ENCODE measurements at regions not wholly inside any gene's neighbourhood (a gene's known extent, or its start where the extent isn't known, plus 50 kb on each side); places are given as distances from the start of the nearest gene placed in this dataset.

DNA sequence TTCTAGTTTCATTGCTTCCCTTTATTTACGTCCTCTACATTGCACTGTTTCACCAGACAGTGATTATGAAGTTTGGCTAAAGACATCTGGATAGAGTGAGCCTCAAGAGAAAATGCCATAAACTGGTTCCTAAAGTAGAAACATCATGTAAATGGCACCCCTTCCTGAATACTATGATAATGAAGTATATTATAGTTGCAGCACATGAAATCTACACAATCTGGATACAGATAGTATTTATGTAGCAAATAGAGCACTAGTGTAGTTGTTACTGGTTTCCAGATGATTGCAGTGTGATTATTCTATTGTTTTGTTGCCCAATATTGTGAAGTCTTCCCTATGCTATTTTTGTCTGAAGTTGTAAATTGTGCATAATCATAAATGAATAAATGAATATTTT lies 2786.9 kb upstream of the PCDH20 start:
- POLR2A ChIA-PET, result no interaction called here
- no peak for DNase-seq (ENCODE audit: extremely low spot score)
- CTCF ChIA-PET, result interaction anchor here (1.2 kb wide), 1 partner anchor 15 kb away, joined by 4 read pairs; no protein-coding TSS in a partner anchor
- TF ChIP-seq, protein P1, sequence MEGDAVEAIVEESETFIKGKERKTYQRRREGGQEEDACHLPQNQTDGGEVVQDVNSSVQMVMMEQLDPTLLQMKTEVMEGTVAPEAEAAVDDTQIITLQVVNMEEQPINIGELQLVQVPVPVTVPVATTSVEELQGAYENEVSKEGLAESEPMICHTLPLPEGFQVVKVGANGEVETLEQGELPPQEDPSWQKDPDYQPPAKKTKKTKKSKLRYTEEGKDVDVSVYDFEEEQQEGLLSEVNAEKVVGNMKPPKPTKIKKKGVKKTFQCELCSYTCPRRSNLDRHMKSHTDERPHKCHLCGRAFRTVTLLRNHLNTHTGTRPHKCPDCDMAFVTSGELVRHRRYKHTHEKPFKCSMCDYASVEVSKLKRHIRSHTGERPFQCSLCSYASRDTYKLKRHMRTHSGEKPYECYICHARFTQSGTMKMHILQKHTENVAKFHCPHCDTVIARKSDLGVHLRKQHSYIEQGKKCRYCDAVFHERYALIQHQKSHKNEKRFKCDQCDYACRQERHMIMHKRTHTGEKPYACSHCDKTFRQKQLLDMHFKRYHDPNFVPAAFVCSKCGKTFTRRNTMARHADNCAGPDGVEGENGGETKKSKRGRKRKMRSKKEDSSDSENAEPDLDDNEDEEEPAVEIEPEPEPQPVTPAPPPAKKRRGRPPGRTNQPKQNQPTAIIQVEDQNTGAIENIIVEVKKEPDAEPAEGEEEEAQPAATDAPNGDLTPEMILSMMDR (IDR thresholded peaks at IDR 0.05; ENCODE audit: control extremely low read depth, extremely low read depth, low read depth, missing control alignments), result no peak

DNA sequence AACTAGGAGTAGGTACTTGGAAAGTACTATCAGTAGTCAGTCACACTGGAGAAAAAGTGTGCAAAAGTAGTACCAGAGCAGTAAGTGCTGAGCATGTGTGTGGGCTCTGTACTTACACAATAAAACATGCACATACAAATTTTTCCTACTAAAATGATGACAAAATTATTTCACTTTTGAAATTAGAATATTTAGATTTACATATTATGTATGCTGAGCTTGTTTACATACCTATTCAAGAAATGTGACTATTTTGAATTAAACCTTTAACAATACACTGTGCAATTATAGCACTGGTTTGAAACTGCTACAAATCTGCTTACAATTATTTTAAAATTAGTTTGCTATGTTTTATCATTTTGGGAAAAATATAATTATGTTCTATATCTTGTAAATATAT lies 2781.6 kb upstream of the PCDH20 start:
- POLR2A ChIA-PET, result no interaction called here

DNA sequence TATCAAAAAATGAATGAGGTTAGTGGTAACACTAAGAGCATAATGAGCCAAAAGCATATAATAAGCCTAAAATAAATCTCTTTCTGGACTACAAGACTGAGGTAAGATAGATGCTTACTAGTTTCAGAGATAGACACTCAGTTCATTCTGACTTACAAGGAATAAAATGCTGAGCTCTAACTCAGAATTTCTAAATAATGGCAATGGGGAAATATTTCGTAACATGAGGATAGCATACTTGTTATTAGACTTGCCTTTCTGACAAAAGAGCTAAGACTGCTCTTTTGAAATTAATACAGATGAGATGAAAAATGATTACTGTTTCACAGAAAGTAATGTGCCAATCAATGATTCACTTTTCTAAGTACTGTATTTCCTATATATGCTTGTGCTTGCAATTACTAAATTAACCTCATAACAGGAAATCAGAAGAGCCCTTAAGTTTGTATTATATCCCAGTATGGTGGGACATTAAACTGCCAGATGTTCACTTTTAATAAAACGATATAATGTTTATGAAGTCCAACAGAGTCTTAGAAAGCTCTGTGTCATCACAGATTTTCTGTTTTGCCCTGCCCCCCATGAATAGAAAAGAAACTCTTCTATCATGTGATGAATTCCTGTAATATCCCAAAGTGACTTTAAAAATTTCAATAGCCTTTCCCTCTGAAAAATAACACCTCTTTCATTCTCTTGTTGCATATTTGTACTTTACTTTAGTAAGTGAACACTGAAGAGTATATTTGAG lies 2771.0 kb upstream of the PCDH20 start:
- ChIA-PET POLR2A (no interaction called here), CTCF (interaction anchor here (1.3 kb wide), 1 partner anchor 15 kb away, joined by 4 read pairs; no protein-coding TSS in a partner anchor)
- no peak for DNase-seq (ENCODE audit: extremely low spot score)
- TF ChIP-seq, protein P1 (IDR thresholded peaks at IDR 0.05; ENCODE audit: control extremely low read depth, extremely low read depth, low read depth, missing control alignments), result no peak

More for the DNA sequence above, 2781.6 kb upstream of the PCDH20 start:
- no peak for DNase-seq (ENCODE audit: extremely low spot score)
- CTCF ChIA-PET, result no interaction called here
- TF ChIP-seq, protein P1 (IDR thresholded peaks at IDR 0.05; ENCODE audit: control extremely low read depth, extremely low read depth, low read depth, missing control alignments), result no peak

DNA sequence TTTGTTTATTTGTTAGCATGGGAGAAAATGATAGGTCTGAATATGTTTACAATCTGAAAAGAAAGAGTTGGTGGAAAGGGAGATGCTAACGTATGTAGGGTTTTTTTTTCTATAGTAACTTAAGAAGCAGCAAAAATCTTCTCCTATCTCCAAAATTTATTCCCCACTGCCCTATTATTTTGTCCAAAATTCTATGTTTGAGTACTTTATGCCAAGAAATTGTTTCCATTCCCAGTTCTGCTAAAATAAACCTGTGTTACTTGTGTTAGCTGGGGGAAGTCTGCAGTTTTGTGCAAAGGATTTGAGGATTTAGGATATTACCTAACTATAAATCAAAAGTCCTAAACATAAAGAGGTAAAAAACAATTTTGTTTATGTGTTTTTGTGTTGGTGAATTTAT lies 2770.4 kb upstream of the PCDH20 start:
- DNase-seq (ENCODE audit: extremely low spot score), result no peak
- ChIA-PET POLR2A (no interaction called here), CTCF (no interaction called here)
- TF ChIP-seq, protein P1 (IDR thresholded peaks at IDR 0.05; ENCODE audit: control extremely low read depth, extremely low read depth, low read depth, missing control alignments), result no peak

DNA sequence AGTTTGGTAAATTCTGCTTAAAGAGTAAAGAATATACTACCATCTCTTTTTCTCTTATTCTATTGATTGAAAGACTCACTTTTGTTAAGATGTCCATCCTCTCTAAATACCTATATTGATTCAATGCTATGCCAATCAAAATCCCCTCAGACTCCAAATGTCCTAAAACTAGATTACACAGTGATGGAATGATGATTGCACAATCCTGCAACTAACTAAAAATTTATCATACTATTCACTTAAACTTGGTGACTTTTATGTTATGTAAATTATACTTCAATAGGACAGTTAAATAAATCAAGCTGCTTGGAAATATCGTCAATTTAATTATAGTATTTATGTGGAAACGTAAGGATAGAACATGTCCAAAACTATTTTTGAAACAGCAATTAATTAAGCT lies 2765.1 kb upstream of the PCDH20 start:
- TF ChIP-seq, protein P1 (IDR thresholded peaks at IDR 0.05; ENCODE audit: control extremely low read depth, extremely low read depth, low read depth, missing control alignments), result no peak
- ChIA-PET POLR2A (no interaction called here), CTCF (no interaction called here)
- no peak for DNase-seq (ENCODE audit: extremely low spot score)

DNA sequence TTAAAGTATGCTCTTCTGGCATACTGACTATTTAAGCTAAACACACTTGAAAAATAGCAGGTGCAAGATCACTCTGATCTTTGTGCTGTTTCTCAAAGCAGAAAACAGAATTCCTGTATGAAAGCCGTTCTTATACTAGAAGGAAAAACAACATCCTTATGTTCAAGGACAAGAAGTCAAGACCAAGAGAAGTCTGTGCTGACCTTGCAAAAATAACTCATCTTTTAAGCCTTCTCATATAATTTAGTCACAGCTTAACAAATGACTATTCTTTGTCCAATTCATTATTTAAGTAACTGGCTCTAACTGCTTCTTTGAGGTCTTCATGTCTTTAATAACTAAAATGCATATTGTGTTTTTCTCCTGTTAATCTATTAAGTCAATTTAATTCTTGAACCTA lies 2750.2 kb upstream of the PCDH20 start:
- TF ChIP-seq, protein P1 (IDR thresholded peaks at IDR 0.05; ENCODE audit: control extremely low read depth, extremely low read depth, low read depth, missing control alignments), result no peak
- DNase-seq (ENCODE audit: extremely low spot score), result no peak
- CTCF ChIA-PET, result no interaction called here
- POLR2A ChIA-PET, result no interaction called here
